ELF-1 (cell line): ENCODE measurements at regions not wholly inside any gene's neighbourhood (a gene's known extent, or its start where the extent isn't known, plus 50 kb on each side); places are given as distances from the start of the nearest gene placed in this dataset.
"Not testable (repeated sequence)": the region's sequence is repeated elsewhere in the genome, so short reads cannot be mapped to it uniquely, and the experiment has no call there.

ENCODE experiments used
- DNase-seq: peaks from one replicate; pipeline ENCODE4 v3.0.0-alpha.2; 2016; ENCODE audit warnings: low read depth, low spot score

GRCh38 chr17:77085926-77086432 is 54.8 kb upstream of the SEC14L1 start:
- no peak for DNase-seq

GRCh38 chr17:77086433-77087010 is 54.2 kb upstream of the SEC14L1 start:
- peak; percentile 90 for DNase-seq

DNA sequence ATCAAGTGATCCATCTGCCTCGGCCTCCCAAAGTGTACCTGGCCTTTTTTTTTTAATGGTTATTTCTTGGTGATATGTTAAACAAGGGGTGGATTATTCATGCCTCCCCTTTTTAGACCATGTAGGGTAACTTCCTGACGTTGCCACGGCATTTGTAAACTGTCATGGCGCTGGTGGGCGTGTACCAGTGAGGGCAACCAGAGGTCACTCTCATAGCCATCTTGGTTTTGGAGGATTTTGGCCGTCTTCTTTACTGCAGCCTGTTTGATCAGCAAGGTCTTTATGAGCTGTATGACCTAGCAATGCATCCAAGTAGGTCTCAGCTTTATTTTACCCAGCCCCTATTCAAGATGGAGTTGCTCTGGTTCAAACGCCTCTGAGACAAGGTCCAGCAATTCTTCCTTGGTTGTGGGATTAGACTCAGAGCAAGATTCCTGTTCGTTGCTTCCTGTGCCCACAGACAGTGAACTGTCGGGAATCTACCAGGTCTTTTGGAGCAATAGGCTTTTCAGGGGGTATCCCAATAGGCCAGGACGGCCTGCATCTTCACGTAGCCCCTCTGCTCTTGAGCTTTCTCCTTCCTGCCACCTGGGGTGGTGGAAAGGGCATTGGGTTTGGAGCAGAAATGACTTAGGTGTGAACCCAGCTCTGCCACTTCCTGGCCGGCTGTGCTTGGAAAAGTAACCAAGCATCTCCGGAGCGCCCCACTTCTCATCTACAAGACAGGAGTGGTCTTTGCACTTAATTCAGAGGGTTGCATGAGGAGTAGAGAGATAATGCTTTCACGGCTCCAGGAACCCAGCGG is 52.9 kb upstream of the SEC14L1 start:
- DNase-seq, result no peak

DNA sequence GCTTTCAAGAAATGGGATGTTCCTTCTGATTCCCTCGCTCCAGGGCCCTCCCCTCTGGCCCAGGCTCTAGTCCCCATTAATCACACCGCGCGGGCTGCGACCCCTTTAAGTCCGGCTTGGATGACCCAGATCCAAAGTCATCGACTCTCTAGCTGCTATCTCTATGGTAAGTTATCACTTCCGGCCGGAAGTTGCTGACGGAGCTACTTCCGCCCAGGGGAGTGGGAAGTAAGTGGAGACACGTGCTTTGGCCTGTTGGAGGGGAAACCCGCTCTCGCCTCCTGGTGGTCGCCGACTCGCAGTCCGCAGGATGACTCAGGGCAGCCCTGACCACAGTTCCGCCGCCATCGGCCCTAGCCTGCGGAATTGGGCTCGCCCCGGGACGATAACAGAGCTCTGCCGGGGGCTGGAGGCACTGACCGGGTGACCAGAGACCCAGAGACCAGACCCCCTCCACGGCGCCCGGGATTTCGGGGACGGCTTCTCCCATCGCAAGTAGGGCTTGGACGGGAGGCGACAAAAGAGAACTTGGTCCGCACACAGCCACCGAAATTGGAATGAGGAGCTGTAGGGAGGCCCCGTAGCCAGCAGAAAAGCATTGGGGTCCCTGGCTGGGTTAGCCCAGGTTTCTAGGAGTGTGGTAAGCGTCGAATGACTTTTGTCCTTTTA is 52.2 kb upstream of the SEC14L1 start:
- peak; percentile 96 for DNase-seq

GRCh38 chr17:77089124-77089490 is 51.7 kb upstream of the SEC14L1 start:
- peak; percentile 25 for DNase-seq

GRCh38 chr17:77089949-77090348 is 50.8 kb upstream of the SEC14L1 start:
- DNase-seq, result not testable (repeated sequence)

- no peak for DNase-seq
These were observed 50.3 kb upstream of the SEC14L1 start for GRCh38 chr17:77090476-77090875.
